ENCODE measurements at regions not wholly inside any gene's neighbourhood (a gene's known extent, or its start where the extent isn't known, plus 50 kb on each side); places are given as distances from the start of the nearest gene placed in this dataset.

DNA sequence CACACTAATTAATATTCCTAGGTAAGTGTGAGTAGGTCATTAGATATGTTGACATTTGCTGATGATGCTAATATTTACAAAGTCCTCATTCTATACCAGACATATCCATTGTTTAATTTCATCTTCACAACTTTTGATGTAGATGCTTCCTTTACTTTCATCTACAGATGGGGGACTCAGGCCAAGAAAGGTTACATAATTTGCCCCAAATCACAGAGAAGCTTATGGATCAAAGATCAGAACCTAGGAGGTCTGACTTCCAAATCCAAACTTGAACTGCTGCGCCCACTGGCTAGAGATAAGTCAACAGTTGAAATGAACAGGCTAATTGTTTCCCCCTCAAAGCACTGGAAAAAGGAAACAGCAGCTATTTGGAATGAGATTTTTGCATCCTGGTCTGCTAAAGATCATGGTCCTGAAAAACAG lies 95.6 kb upstream of the TMEM178A start:
- no peak overlapping the region for H3K27ac ChIP-seq
- H3K9me3 ChIP-seq = no peaks in the 10 kb centered on the region
- intact Hi-C loops (cut with DNase I; ENCODE audit: low total_unique reads) = no loop called here

DNA sequence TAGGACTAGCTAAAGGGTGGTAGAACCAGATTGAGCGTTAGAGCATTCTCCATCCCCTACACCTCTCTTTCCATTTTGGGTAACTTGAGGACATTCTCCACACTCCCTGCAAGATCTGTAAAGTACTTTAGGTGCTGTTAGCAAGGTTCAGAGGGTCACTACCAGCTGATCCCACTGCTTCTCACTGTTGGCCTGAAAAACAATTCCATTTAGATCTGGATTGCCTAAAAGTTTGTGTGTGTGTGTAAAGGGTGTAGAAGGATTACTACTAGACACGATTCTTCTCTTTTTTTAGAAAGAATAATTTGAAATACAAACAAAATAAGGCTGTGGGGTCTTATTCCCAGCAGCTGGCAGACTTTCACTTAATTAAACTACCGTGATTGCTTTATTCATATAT lies 95.1 kb upstream of the TMEM178A start:
- Histone ChIP-seq H3K27ac (no peak overlapping the region), H3K27me3 (no peaks in the 10 kb centered on the region), H3K36me3 (ENCODE audit: low read depth, missing control alignments) (no peaks in the 10 kb centered on the region), H3K4me1 (peaks cover 17% of the 10 kb centered on the region), H3K9me3 (no peaks in the 10 kb centered on the region), H3K4me3 (no peak overlapping the region)
- no peak for TF ChIP-seq POLR2A (IDR thresholded peaks at IDR 0.05)
- TF ChIP-seq, protein P1, sequence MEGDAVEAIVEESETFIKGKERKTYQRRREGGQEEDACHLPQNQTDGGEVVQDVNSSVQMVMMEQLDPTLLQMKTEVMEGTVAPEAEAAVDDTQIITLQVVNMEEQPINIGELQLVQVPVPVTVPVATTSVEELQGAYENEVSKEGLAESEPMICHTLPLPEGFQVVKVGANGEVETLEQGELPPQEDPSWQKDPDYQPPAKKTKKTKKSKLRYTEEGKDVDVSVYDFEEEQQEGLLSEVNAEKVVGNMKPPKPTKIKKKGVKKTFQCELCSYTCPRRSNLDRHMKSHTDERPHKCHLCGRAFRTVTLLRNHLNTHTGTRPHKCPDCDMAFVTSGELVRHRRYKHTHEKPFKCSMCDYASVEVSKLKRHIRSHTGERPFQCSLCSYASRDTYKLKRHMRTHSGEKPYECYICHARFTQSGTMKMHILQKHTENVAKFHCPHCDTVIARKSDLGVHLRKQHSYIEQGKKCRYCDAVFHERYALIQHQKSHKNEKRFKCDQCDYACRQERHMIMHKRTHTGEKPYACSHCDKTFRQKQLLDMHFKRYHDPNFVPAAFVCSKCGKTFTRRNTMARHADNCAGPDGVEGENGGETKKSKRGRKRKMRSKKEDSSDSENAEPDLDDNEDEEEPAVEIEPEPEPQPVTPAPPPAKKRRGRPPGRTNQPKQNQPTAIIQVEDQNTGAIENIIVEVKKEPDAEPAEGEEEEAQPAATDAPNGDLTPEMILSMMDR (IDR thresholded peaks at IDR 0.05) = no peak
- intact Hi-C loops (cut with DNase I; ENCODE audit: low total_unique reads) = no loop called here
- WGBS, 2 donors = 69% methylated on average over 3 of the region's 3 CpGs
- no peak for DNase-seq

More for the DNA sequence above, 95.6 kb upstream of the TMEM178A start:
- WGBS, 2 donors = 88 to 95% methylated on average over 1 of the region's 1 CpG
- H3K27me3 ChIP-seq = no peaks in the 10 kb centered on the region
- no peak overlapping the region for H3K4me3 ChIP-seq
- TF ChIP-seq, protein P1 (IDR thresholded peaks at IDR 0.05) = no peak
- TF ChIP-seq POLR2A (IDR thresholded peaks at IDR 0.05) = no peak
- no peak for DNase-seq
- H3K36me3 ChIP-seq (ENCODE audit: low read depth, missing control alignments) = no peaks in the 10 kb centered on the region
- peaks cover 17% of the 10 kb centered on the region for H3K4me1 ChIP-seq

DNA sequence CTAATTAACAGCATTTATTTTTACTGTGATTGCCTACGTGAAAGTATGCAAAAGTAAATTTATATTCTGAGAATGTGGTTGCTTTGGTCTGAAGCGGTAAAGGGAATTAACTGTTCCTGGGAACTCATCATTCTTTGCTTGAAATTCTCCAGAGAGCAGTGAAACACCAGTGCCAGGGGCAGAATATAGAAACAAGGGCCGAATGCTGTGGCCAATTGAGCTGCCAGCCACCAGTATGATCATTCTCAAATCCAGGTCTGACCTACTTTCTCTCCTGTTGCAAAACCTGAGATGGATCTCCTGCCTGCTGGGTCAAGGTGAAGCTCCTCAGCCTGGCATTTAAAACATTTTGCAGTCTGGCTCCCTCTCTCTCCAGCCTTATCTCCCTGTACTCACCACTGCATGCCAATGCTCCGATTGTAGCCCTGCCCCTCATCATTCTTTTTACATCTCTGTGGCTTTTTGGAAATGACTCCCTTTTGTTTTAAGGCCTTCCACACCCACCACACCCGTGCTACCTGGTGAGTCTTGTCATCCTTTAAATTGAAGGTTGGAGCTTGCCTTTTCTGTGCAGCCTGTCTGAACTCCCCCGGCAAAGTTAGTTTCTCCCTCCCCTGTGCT lies 94.5 kb upstream of the TMEM178A start:
- Histone ChIP-seq H3K9me3 (no peaks in the 10 kb centered on the region), H3K27ac (no peak overlapping the region), H3K4me1 (peaks cover 17% of the 10 kb centered on the region), H3K4me3 (no peak overlapping the region), H3K36me3 (ENCODE audit: low read depth, missing control alignments) (no peaks in the 10 kb centered on the region), H3K27me3 (no peaks in the 10 kb centered on the region)
- no peak for TF ChIP-seq POLR2A (IDR thresholded peaks at IDR 0.05)
- WGBS, 2 donors = 42 to 53% methylated on average over 6 of the region's 6 CpGs
- intact Hi-C loops (cut with DNase I; ENCODE audit: low total_unique reads) = no loop called here
- peak; percentile 17 for DNase-seq

DNA sequence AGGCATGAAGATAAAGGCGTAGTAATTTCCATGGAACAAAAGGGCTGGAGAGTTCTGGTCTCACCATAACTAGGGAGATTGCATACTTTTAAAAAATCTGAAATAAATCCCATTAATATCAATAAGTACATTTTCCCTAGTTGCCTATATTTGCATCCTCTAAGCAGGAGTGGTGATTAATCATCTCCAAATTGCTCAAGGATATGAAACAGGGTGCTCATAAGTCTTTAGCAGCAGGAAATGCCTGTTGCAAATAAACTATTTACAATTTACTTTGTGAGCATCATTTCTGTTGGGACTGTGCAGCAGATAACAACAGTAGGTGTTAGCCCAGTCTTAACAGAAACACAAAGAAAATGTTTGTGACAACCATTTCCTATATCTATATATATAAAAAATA lies 92.4 kb upstream of the TMEM178A start:
- no peaks in the 10 kb centered on the region for H3K27me3 ChIP-seq
- no peak overlapping the region for H3K4me3 ChIP-seq
- peaks cover 17% of the 10 kb centered on the region for H3K4me1 ChIP-seq
- DNase-seq = no peak
- no peaks in the 10 kb centered on the region for H3K36me3 ChIP-seq (ENCODE audit: low read depth, missing control alignments)
- intact Hi-C loops (cut with DNase I; ENCODE audit: low total_unique reads) = no loop called here
- WGBS, 2 donors = 93 to 100% methylated on average over 1 of the region's 1 CpG
- no peaks in the 10 kb centered on the region for H3K9me3 ChIP-seq
- no peak for TF ChIP-seq POLR2A (IDR thresholded peaks at IDR 0.05)
- TF ChIP-seq, protein P1 (IDR thresholded peaks at IDR 0.05) = no peak
- no peak overlapping the region for H3K27ac ChIP-seq

DNA sequence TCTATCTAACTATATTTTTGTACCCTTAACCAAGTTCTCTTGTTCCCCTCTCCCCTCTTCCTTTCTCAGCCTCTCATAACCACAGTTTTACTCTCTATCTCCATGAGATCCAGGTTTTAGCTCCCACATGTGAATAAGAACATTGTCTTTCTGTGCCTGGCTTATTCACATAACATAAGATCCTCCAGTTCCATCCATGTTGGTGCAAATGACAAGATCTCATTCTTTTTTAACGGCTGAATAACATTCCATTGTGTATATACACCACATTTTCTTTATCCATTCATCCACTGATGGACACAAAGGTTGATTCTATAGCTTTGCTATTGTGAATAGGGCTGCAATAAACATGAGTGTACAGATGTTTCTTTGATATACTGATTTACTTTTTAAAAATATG lies 83.9 kb upstream of the TMEM178A start:
- no peaks in the 10 kb centered on the region for H3K27me3 ChIP-seq
- no peak for TF ChIP-seq POLR2A (IDR thresholded peaks at IDR 0.05)
- TF ChIP-seq, protein P1 (IDR thresholded peaks at IDR 0.05) = no peak
- no peaks in the 10 kb centered on the region for H3K4me1 ChIP-seq
- H3K27ac ChIP-seq = no peak overlapping the region
- no peak overlapping the region for H3K4me3 ChIP-seq
- intact Hi-C loops (cut with DNase I; ENCODE audit: low total_unique reads) = no loop called here
- H3K9me3 ChIP-seq = no peaks in the 10 kb centered on the region
- DNase-seq = no peak
- 52 to 100% methylated on average over 1 of the region's 1 CpG for WGBS, 2 donors
- H3K36me3 ChIP-seq (ENCODE audit: low read depth, missing control alignments) = no peaks in the 10 kb centered on the region
